ENCODE measurements at regions not wholly inside any gene's neighbourhood (a gene's known extent, or its start where the extent isn't known, plus 50 kb on each side); places are given as distances from the start of the nearest gene placed in this dataset.
"Not testable (repeated sequence)": the region's sequence is repeated elsewhere in the genome, so short reads cannot be mapped to it uniquely, and the experiment has no call there.

- no peak for DNase-seq
Observed at GRCh38 chr2:53188851-53189510, 578.6 kb upstream of the CHAC2 start.

GRCh38 chr2:53183581-53183980 lies 584.0 kb upstream of the CHAC2 start:
- DNase-seq = no peak

GRCh38 chr2:53182601-53183000 lies 585.0 kb upstream of the CHAC2 start:
- no peak for DNase-seq

GRCh38 chr2:53181759-53182158 lies 585.8 kb upstream of the CHAC2 start:
- DNase-seq = no peak

- DNase-seq = no peak
Observed at GRCh38 chr2:53177327-53177726, 590.3 kb upstream of the CHAC2 start.

GRCh38 chr2:53174539-53174938 lies 593.1 kb upstream of the CHAC2 start:
- no peak for DNase-seq

- no peak for DNase-seq
Observed at GRCh38 chr2:53173698-53174455, 593.7 kb upstream of the CHAC2 start.

GRCh38 chr2:53173091-53173490 lies 594.5 kb upstream of the CHAC2 start:
- DNase-seq = no peak

GRCh38 chr2:53170466-53170865 lies 597.1 kb upstream of the CHAC2 start:
- no peak for DNase-seq

- DNase-seq = no peak
Observed at GRCh38 chr2:53167227-53167626, 600.4 kb upstream of the CHAC2 start.

GRCh38 chr2:53150146-53150545 lies 617.5 kb upstream of the CHAC2 start:
- no peak for DNase-seq

- DNase-seq = no peak
Observed at GRCh38 chr2:53148221-53148620, 619.4 kb upstream of the CHAC2 start.

GRCh38 chr2:53131416-53131815 lies 636.2 kb upstream of the CHAC2 start:
- DNase-seq = no peak

- DNase-seq = no peak
Observed at GRCh38 chr2:53130441-53130943, 637.1 kb upstream of the CHAC2 start.

GRCh38 chr2:53129851-53130250 lies 637.8 kb upstream of the CHAC2 start:
- no peak for DNase-seq

- no peak for DNase-seq
Observed at GRCh38 chr2:53127061-53127650, 640.4 kb upstream of the CHAC2 start.

- no peak for DNase-seq
Observed at GRCh38 chr2:53114991-53115390, 652.6 kb upstream of the CHAC2 start.

GRCh38 chr2:53114582-53114981 lies 653.0 kb upstream of the CHAC2 start:
- DNase-seq = no peak

- not testable (repeated sequence) for DNase-seq
Observed at GRCh38 chr2:53112408-53112807, 655.2 kb upstream of the CHAC2 start.

- no peak for DNase-seq
Observed at GRCh38 chr2:53111406-53111805, 656.2 kb upstream of the CHAC2 start.

GRCh38 chr2:53111004-53111403 lies 656.6 kb upstream of the CHAC2 start:
- no peak for DNase-seq

- no peak for DNase-seq
Observed at GRCh38 chr2:53108246-53108645, 659.4 kb upstream of the CHAC2 start.

GRCh38 chr2:53104263-53104662 lies 663.3 kb upstream of the CHAC2 start:
- no peak for DNase-seq

- no peak for DNase-seq
Observed at GRCh38 chr2:53103679-53104078, 663.9 kb upstream of the CHAC2 start.
